Body of pancreas (tissue), 4 donors: ENCODE measurements at regions not wholly inside any gene's neighbourhood (a gene's known extent, or its start where the extent isn't known, plus 50 kb on each side); places are given as distances from the start of the nearest gene placed in this dataset.

ENCODE experiments used
- CTCF ChIP-seq, 7 experiments: fragments of 450-650 bp in 4 of 7; fragments of 200-600 bp in 3 of 7; sonication (generic) in 3 of 7; IDR thresholded peaks; one replicate each; pipeline ENCODE4 v1.5.1; 2016 to 2019; ENCODE audit warnings: antibody characterized with exemption in 7 of 7
- POLR2A ChIP-seq, 3 donors: fragments of 450-650 bp; IDR thresholded peaks; one replicate each; pipeline ENCODE4 v1.6.1; 2016; ENCODE audit warnings: antibody characterized with exemption in 3 of 3, mild to moderate bottlenecking in 2 of 3

- TF ChIP-seq POLR2A (IDR thresholded peaks at IDR 0.05): no peak
- no peak for TF ChIP-seq CTCF (IDR thresholded peaks at IDR 0.05)
Observed at GRCh38 chr20:52419205-52419604, 227.6 kb upstream of the ZFP64 start.
